B cell (primary cell): ENCODE measurements at regions not wholly inside any gene's neighbourhood (a gene's known extent, or its start where the extent isn't known, plus 50 kb on each side); places are given as distances from the start of the nearest gene placed in this dataset.
"Not testable (repeated sequence)": the region's sequence is repeated elsewhere in the genome, so short reads cannot be mapped to it uniquely, and the experiment has no call there.

Source experiments
- ATAC-seq: fragments of 200-7000 bp; cut with Tn5 transposase; one replicate; pipeline ENCODE4 v1.10.0; 2021; ENCODE audit warnings: low read depth, mild to moderate bottlenecking, moderate number of reproducible peaks, moderate library complexity
- CTCF ChIA-PET: fragments of 350-600 bp; sonication (Branson Sonifier 250); formaldehyde crosslinking; loops from one replicate; lab custom pipeline; 2021; ENCODE audit warnings: antibody characterized with exemption, inconsistent platforms; lab: Charles Lee
- POLR2A ChIA-PET: fragments of 350-600 bp; sonication (Branson Sonifier 250); formaldehyde crosslinking; loops from one replicate; lab custom pipeline; 2021; ENCODE audit warnings: antibody characterized with exemption; lab: Charles Lee
- DNase-seq: peaks from one replicate; pipeline ENCODE4 v3.0.0; 2013
- H2AFZ ChIP-seq: 2 replicates; pipeline ENCODE4 v1.6.1; 2012; ENCODE audit warnings: mild to moderate bottlenecking, low read depth, low read length; ENCODE audit not compliant: insufficient read depth, poor library complexity, severe bottlenecking
- H3K27ac ChIP-seq, 2 donors: 1 replicate in 1 of 2; 2 replicates in 1 of 2; pipeline ENCODE4 v1.5.1; 2012 to 2013; ENCODE audit warnings: low read length in 2 of 2, mild to moderate bottlenecking in 2 of 2, moderate library complexity in 1 of 2
- H3K27me3 ChIP-seq, 4 experiments: fragments of 200-600 bp in 1 of 4; sonication (generic) in 1 of 4; replicated peaks in 1 of 4; 1 replicate in 2 of 4; 2 replicates in 2 of 4; pipeline versions ENCODE4 v1.6.1 to v1.7.0; 2013 to 2016; ENCODE audit warnings: low read length in 3 of 4, mild to moderate bottlenecking in 2 of 4, mixed read lengths in 1 of 4, moderate library complexity in 1 of 4; ENCODE audit not compliant: insufficient read depth in 4 of 4, control insufficient read depth in 3 of 4; ENCODE audit errors: control extremely low read depth in 1 of 4
- H3K36me3 ChIP-seq, 2 experiments: replicated peaks in 1 of 2; 1 replicate in 1 of 2; 2 replicates in 1 of 2; pipeline versions ENCODE4 v1.6.1 to v1.7.1; 2013; ENCODE audit warnings: low read length in 1 of 2; ENCODE audit not compliant: insufficient read depth in 2 of 2, control insufficient read depth in 1 of 2; ENCODE audit errors: control extremely low read depth in 1 of 2, extremely low read depth in 1 of 2
- H3K4me1 ChIP-seq, 2 donors: fragments of 200-600 bp in 1 of 2; sonication (generic) in 1 of 2; 1 replicate in 1 of 2; 2 replicates in 1 of 2; pipeline versions ENCODE4 v1.5.1 to v1.6.1; 2013 to 2017; ENCODE audit warnings: low read length in 2 of 2; ENCODE audit not compliant: control insufficient read depth in 2 of 2, insufficient read depth in 2 of 2
- H3K4me2 ChIP-seq: replicated peaks from 2 replicates; pipeline ENCODE3; 2012; ENCODE audit warnings: mild to moderate bottlenecking, low read depth, low read length; ENCODE audit not compliant: poor library complexity, severe bottlenecking
- H3K4me3 ChIP-seq, 5 experiments: fragments of 200-600 bp in 1 of 5; sonication (generic) in 1 of 5; 1 replicate in 3 of 5; 2 replicates in 2 of 5; pipeline versions ENCODE4 v1.5.1 to v1.7.0; 2011 to 2016; ENCODE audit warnings: low read length in 4 of 5, mild to moderate bottlenecking in 4 of 5, low read depth in 2 of 5, control low read depth in 1 of 5, moderate library complexity in 1 of 5; ENCODE audit not compliant: insufficient read depth in 1 of 5; ENCODE audit errors: control extremely low read depth in 1 of 5, extremely low read depth in 1 of 5
- H3K79me2 ChIP-seq: fragments of 200-600 bp; sonication (generic); one replicate; pipeline ENCODE4 v1.6.0; 2016; ENCODE audit warnings: low read length; ENCODE audit not compliant: control insufficient read depth, insufficient read depth
- H3K9ac ChIP-seq: fragments of 200-600 bp; sonication (generic); 2 replicates; pipeline ENCODE4 v1.6.1; 2017; ENCODE audit warnings: mild to moderate bottlenecking, low read length, moderate library complexity
- H3K9me3 ChIP-seq, 3 donors: one replicate each; pipeline versions ENCODE4 v1.6.1 to v1.7.1; 2013; ENCODE audit warnings: low read length in 2 of 3; ENCODE audit not compliant: control insufficient read depth in 2 of 3, insufficient read depth in 1 of 3; ENCODE audit errors: control extremely low read depth in 1 of 3
- H4K20me1 ChIP-seq: 2 replicates; pipeline ENCODE4 v1.6.0; 2012; ENCODE audit warnings: mild to moderate bottlenecking, low read length; ENCODE audit not compliant: insufficient read depth, control insufficient read depth, poor library complexity, severe bottlenecking
- H3K27ac Mint-ChIP-seq: one replicate; pipeline ENCODE4 v1.8.0; 2021; ENCODE audit warnings: mixed read lengths
- H3K27me3 Mint-ChIP-seq: one replicate; pipeline ENCODE4 v1.8.0; 2021; ENCODE audit warnings: mixed read lengths
- H3K4me1 Mint-ChIP-seq: one replicate; pipeline ENCODE4 v1.8.0; 2021; ENCODE audit warnings: mixed read lengths
- H3K4me3 Mint-ChIP-seq: one replicate; pipeline ENCODE4 v1.8.0; 2021; ENCODE audit warnings: mixed read lengths
- H3K9me3 Mint-ChIP-seq: one replicate; pipeline ENCODE4 v1.8.0; 2022; ENCODE audit warnings: mixed read lengths; ENCODE audit not compliant: insufficient read depth
- CTCF ChIP-seq: fragments of 200-600 bp; IDR thresholded peaks from one replicate; pipeline ENCODE4 v1.8.0; 2022; ENCODE audit warnings: antibody characterized with exemption, mild to moderate bottlenecking
- EZH2 ChIP-seq: IDR thresholded peaks from 2 replicates; pipeline ENCODE4 v1.6.1; 2012; ENCODE audit warnings: borderline replicate concordance, low read depth, mild to moderate bottlenecking, moderate library complexity, low read length; ENCODE audit not compliant: insufficient read depth, poor library complexity, severe bottlenecking
- WGBS: methylation state at CpG from one replicate; pipeline ENCODE4 v1.1.5; 2013; ENCODE audit warnings: missing lambda C conversion rate; ENCODE audit not compliant: insufficient coverage; 5-methylcytosine and 5-hydroxymethylcytosine counted together
- intact Hi-C: fragments of 100-400 bp; cut with micrococcal nuclease; formaldehyde crosslinking; loops from one replicate; pipeline ENCODE4 v1.10.0; 2022

- Histone ChIP-seq H3K79me2 (no peaks in the 10 kb centered on the region), H3K4me2 (no peak overlapping the region), H3K9ac (no peak overlapping the region), H2AFZ (no peak overlapping the region), H3K36me3 (no peaks in the 10 kb centered on the region), H3K27ac (no peak overlapping the region), H3K27me3 (peaks cover 0 to 3% (median 0%) of the 10 kb centered on the region in 4 experiments), H4K20me1 (no peaks in the 10 kb centered on the region), H3K4me1 (peaks cover 0 to 3% of the 10 kb centered on the region in 2 donors), H3K4me3 (no peak overlapping the region), H3K9me3 (no peaks in the 10 kb centered on the region)
- Mint-ChIP-seq H3K9me3 (no peaks in the 10 kb centered on the region), H3K4me1 (peaks cover 2% of the 10 kb centered on the region), H3K27me3 (peaks cover 12% of the 10 kb centered on the region), H3K4me3 (no peak overlapping the region), H3K27ac (no peak overlapping the region)
- intact Hi-C loops = no loop called here
- TF ChIP-seq CTCF (no peak), EZH2 (no peak)
- DNase-seq (no peak), ATAC-seq (no peak)
- ChIA-PET POLR2A (no interaction called here), CTCF (no interaction called here)
- WGBS = no CpG with 5 or more reads among the region's 3 CpGs
These were observed 179.4 kb downstream of the CD47 start for GRCh38 chr3:107911337-107912000.

- no peaks in the 10 kb centered on the region for H3K36me3 ChIP-seq
- H3K9me3 ChIP-seq = no peaks in the 10 kb centered on the region
- no peaks in the 10 kb centered on the region for H3K27me3 ChIP-seq
- no peak overlapping the region for H3K4me3 ChIP-seq
- peaks cover 2% of the 10 kb centered on the region for H3K4me1 Mint-ChIP-seq
- DNase-seq (peak; percentile 16), ATAC-seq (no peak)
- H3K27ac Mint-ChIP-seq = no peak overlapping the region
- H3K27ac ChIP-seq = no peak overlapping the region
- H3K9ac ChIP-seq = no peak overlapping the region
- no peak overlapping the region for H3K4me2 ChIP-seq
- H3K4me1 ChIP-seq = peaks cover 0 to 3% of the 10 kb centered on the region in 2 donors
- no peaks in the 10 kb centered on the region for H3K9me3 Mint-ChIP-seq
- no peak overlapping the region for H3K4me3 Mint-ChIP-seq
- no peaks in the 10 kb centered on the region for H4K20me1 ChIP-seq
- H3K27me3 Mint-ChIP-seq = peaks cover 12% of the 10 kb centered on the region
- no peak overlapping the region for H2AFZ ChIP-seq
- CTCF ChIA-PET = no interaction called here
- WGBS = 63% methylated on average over 2 of the region's 4 CpGs
- POLR2A ChIA-PET = no interaction called here
- TF ChIP-seq EZH2 = no peak
- no peak for TF ChIP-seq CTCF
- intact Hi-C loops = no loop called here
- no peaks in the 10 kb centered on the region for H3K79me2 ChIP-seq
These were observed 180.0 kb downstream of the CD47 start for GRCh38 chr3:107910713-107911259.

GRCh38 chr3:107909583-107909982 lies 181.2 kb downstream of the CD47 start:
- DNase-seq, POLR2A ChIA-PET: not testable (repeated sequence)

More at GRCh38 chr3:107909583-107909982, 181.2 kb downstream of the CD47 start:
- H3K9ac ChIP-seq, H3K79me2 ChIP-seq, H3K27ac ChIP-seq, ATAC-seq, H3K36me3 ChIP-seq, H3K4me3 ChIP-seq, H4K20me1 ChIP-seq, H3K9me3 ChIP-seq, H3K27ac Mint-ChIP-seq, CTCF ChIA-PET, intact Hi-C loops, H3K4me2 ChIP-seq, H3K4me1 Mint-ChIP-seq, H3K27me3 Mint-ChIP-seq, H3K4me1 ChIP-seq, H3K4me3 Mint-ChIP-seq, H3K27me3 ChIP-seq, H3K9me3 Mint-ChIP-seq, H2AFZ ChIP-seq: not testable (repeated sequence)
- no CpG with 5 or more reads among the region's 3 CpGs for WGBS
